GM21515 (cell line): ENCODE measurements at regions not wholly inside any gene's neighbourhood (a gene's known extent, or its start where the extent isn't known, plus 50 kb on each side); places are given as distances from the start of the nearest gene placed in this dataset.

Experiments used
- ATAC-seq: cut with Tn5 transposase; IDR thresholded peaks from one replicate; pipeline ENCODE4 v1.9.1; 2021; ENCODE audit not compliant: unreplicated experiment

GRCh38 chr7:114130866-114131265 is 212.1 kb upstream of the PPP1R3A start:
- no peak for ATAC-seq

- ATAC-seq, result no peak
Measured at GRCh38 chr7:114128880-114129279, 210.1 kb upstream of the PPP1R3A start.

- ATAC-seq, result no peak
Measured at GRCh38 chr7:114126095-114126494, 207.3 kb upstream of the PPP1R3A start.

GRCh38 chr7:114112806-114113205 is 194.0 kb upstream of the PPP1R3A start:
- no peak for ATAC-seq

GRCh38 chr7:114110666-114111065 is 191.9 kb upstream of the PPP1R3A start:
- no peak for ATAC-seq

GRCh38 chr7:114109721-114110120 is 190.9 kb upstream of the PPP1R3A start:
- ATAC-seq, result no peak

- no peak for ATAC-seq
Measured at GRCh38 chr7:114109304-114109703, 190.5 kb upstream of the PPP1R3A start.

GRCh38 chr7:114108510-114108909 is 189.7 kb upstream of the PPP1R3A start:
- no peak for ATAC-seq

- ATAC-seq, result no peak
Measured at GRCh38 chr7:114107522-114107921, 188.7 kb upstream of the PPP1R3A start.

- ATAC-seq, result no peak
Measured at GRCh38 chr7:114104035-114104434, 185.2 kb upstream of the PPP1R3A start.

- ATAC-seq, result no peak
Measured at GRCh38 chr7:114102996-114103395, 184.2 kb upstream of the PPP1R3A start.

- ATAC-seq, result no peak
Measured at GRCh38 chr7:114102131-114102530, 183.3 kb upstream of the PPP1R3A start.

- ATAC-seq, result no peak
Measured at GRCh38 chr7:114100810-114101209, 182.0 kb upstream of the PPP1R3A start.

- no peak for ATAC-seq
Measured at GRCh38 chr7:114099337-114099736, 180.5 kb upstream of the PPP1R3A start.

- no peak for ATAC-seq
Measured at GRCh38 chr7:114095885-114096284, 177.1 kb upstream of the PPP1R3A start.

- ATAC-seq, result no peak
Measured at GRCh38 chr7:114088470-114088940, 169.7 kb upstream of the PPP1R3A start.

GRCh38 chr7:114087653-114088469 is 169.1 kb upstream of the PPP1R3A start:
- ATAC-seq, result no peak

GRCh38 chr7:114086914-114087652 is 168.3 kb upstream of the PPP1R3A start:
- ATAC-seq, result no peak

GRCh38 chr7:114086537-114086913 is 167.7 kb upstream of the PPP1R3A start:
- ATAC-seq, result no peak

GRCh38 chr7:114085592-114086501 is 167.0 kb upstream of the PPP1R3A start:
- ATAC-seq, result peak; percentile 38

- ATAC-seq, result peak; percentile 31
Measured at GRCh38 chr7:114085313-114085591, 166.4 kb upstream of the PPP1R3A start.
